ENCODE measurements at regions not wholly inside any gene's neighbourhood (a gene's known extent, or its start where the extent isn't known, plus 50 kb on each side); places are given as distances from the start of the nearest gene placed in this dataset.
A peak's percentile ranks its signal among the peaks of the same experiment; 100 is the strongest.

DNA sequence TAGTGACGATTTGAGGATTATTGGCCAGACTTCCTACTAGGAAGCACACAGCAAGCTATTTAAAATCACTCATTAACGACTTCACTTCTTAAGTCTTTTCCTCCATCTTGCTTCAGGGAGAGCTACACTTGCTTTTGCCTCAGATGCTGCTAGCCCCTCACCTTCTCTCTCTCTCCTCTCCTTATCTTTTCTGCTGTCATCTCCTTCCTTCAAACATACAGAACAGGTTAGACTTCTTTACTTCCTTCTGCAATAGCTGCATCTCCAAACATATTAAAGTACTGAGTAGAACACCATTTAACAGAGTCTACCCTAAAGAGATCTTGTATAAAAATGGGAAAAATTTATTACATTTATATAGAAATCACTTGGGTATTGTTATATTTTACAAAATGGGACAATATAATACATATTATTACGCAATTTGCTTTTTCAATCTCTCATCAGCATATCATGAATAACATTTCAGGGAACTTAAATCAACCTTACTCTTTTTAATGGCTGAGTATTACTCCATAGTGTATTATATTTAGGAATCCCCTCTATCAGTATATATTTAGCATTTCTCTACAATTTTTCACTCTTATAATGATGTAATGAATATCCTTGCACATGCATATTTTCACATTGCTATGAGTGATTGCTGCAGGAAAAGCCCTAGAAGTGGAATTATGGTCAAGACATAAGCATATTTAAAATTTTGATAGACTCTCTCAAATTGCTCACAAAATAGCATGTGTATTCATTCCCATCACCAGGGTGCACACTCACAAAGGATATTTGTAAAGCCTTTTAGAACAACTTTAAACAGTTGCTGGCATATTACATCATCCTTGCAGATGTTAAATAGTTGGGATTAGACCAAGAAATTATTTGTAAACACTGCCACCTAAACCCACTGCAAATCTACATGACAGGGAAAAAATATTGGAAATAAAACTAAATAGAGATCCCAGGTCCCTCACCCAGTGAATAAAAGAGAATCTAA, 164.5 kb upstream of the NFIB start (continued):
- TF ChIP-seq TSHZ1 (CRISPR knock-in tag; IDR thresholded peaks at IDR 0.05): no peak
- no peak for TF ChIP-seq RBM15 (IDR thresholded peaks at IDR 0.05; ENCODE audit: insufficient read depth, low read length)
- TF ChIP-seq CBFA2T2 (conservative IDR thresholded peaks at IDR 0.05): no peak
- no peak for TF ChIP-seq PHF21A (IDR thresholded peaks at IDR 0.05; ENCODE audit: borderline replicate concordance, low read depth)
- TF ChIP-seq, protein P1, sequence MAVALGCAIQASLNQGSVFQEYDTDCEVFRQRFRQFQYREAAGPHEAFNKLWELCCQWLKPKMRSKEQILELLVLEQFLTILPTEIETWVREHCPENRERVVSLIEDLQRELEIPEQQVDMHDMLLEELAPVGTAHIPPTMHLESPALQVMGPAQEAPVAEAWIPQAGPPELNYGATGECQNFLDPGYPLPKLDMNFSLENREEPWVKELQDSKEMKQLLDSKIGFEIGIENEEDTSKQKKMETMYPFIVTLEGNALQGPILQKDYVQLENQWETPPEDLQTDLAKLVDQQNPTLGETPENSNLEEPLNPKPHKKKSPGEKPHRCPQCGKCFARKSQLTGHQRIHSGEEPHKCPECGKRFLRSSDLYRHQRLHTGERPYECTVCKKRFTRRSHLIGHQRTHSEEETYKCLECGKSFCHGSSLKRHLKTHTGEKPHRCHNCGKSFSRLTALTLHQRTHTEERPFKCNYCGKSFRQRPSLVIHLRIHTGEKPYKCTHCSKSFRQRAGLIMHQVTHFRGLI (CRISPR knock-in tag; IDR thresholded peaks at IDR 0.05): no peak
- TF ChIP-seq, protein P2, sequence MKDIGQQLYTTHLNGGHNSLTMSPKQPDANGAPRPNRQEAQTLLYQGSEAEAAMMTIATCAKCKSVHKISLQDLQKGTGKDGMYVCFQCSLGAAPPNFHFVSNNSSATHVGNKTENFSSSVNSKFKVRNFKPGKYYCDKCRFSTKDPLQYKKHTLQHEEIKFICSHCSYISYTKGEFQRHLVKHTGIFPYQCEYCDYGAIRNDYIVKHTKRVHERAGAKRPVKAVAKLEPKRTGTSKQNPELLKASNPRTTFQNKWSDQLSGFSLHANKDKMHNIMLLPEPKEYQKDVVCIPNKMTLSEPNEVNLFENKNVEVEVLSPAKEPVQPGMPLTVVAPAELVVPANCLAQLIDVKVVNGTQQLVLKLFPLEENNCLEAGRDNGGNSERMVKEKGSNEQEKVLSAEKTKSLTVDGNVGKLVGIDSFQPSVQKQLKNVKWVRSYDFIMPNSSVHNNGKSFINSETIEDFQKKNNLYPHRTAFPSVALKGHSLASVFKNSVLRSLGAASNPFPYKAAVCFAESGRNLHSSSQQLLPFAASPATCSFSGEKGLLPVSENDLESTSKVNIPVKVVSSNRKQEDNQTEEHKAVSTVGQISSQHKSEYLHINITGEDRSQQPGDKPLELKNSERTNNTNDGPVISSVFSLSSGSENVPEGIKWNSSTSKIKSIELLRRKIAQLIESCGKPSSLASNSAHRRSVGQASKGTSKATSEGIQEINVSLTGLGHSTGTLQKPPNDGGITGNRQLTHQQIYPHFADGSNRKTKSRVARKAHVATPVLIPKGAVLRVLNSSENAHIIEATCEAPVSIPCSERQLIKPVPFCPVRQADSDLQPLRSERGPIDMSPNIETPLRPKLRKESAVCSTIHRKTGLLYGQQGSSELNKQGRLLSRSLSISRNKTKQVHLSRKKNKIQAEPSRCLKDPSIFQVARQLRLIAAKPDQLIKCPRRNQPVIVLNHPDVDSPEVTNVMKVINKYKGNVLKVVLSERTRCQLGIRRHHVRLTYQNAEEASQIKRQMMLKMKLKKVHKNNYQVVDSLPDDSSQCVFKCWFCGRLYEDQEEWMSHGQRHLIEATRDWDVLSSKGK (CRISPR knock-in tag; IDR thresholded peaks at IDR 0.05): no peak
- TF ChIP-seq, protein P3, sequence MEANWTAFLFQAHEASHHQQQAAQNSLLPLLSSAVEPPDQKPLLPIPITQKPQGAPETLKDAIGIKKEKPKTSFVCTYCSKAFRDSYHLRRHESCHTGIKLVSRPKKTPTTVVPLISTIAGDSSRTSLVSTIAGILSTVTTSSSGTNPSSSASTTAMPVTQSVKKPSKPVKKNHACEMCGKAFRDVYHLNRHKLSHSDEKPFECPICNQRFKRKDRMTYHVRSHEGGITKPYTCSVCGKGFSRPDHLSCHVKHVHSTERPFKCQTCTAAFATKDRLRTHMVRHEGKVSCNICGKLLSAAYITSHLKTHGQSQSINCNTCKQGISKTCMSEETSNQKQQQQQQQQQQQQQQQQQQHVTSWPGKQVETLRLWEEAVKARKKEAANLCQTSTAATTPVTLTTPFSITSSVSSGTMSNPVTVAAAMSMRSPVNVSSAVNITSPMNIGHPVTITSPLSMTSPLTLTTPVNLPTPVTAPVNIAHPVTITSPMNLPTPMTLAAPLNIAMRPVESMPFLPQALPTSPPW (CRISPR knock-in tag; IDR thresholded peaks at IDR 0.05): no peak
- no peak for TF ChIP-seq E2F6 (IDR thresholded peaks at IDR 0.05; ENCODE audit: borderline replicate concordance in 1 of 2, extremely low read depth in 1 of 2, insufficient read depth in 1 of 2, insufficient read length in 1 of 2, low read depth in 1 of 2, low read length in 1 of 2, poor library complexity in 1 of 2, severe bottlenecking in 1 of 2)
- no peak for TF ChIP-seq PRMT5 (CRISPR knock-in tag; IDR thresholded peaks at IDR 0.05)
- peak in 1 of 3 experiments; percentile 27; a peak in 3 of 6 replicates for TF ChIP-seq CTCF (IDR thresholded peaks at IDR 0.05 in 2 of 3, conservative IDR thresholded peaks at IDR 0.05 in 1 of 3; ENCODE audit: insufficient read depth in 2 of 3, low read depth in 1 of 3, low read length in 3 of 3)
- TF ChIP-seq ATF1 (CRISPR knock-in tag; IDR thresholded peaks at IDR 0.05): no peak
- TF ChIP-seq ATF1 (tag; IDR thresholded peaks at IDR 0.05): 0 out of 2 replicates have a peak, but pooled peaks have one; percentile 20

All from K562 (cell line).